ENCODE measurements at regions not wholly inside any gene's neighbourhood (a gene's known extent, or its start where the extent isn't known, plus 50 kb on each side); places are given as distances from the start of the nearest gene placed in this dataset.

GRCh38 chr17:36687736-36688135 lies 86.4 kb downstream of the MRM1 start:
- TF ChIP-seq, protein P1, sequence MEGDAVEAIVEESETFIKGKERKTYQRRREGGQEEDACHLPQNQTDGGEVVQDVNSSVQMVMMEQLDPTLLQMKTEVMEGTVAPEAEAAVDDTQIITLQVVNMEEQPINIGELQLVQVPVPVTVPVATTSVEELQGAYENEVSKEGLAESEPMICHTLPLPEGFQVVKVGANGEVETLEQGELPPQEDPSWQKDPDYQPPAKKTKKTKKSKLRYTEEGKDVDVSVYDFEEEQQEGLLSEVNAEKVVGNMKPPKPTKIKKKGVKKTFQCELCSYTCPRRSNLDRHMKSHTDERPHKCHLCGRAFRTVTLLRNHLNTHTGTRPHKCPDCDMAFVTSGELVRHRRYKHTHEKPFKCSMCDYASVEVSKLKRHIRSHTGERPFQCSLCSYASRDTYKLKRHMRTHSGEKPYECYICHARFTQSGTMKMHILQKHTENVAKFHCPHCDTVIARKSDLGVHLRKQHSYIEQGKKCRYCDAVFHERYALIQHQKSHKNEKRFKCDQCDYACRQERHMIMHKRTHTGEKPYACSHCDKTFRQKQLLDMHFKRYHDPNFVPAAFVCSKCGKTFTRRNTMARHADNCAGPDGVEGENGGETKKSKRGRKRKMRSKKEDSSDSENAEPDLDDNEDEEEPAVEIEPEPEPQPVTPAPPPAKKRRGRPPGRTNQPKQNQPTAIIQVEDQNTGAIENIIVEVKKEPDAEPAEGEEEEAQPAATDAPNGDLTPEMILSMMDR (IDR thresholded peaks at IDR 0.05; ENCODE audit: borderline replicate concordance, extremely low read depth, low read length, poor library complexity, severe bottlenecking) = no peak
- no peak for TF ChIP-seq EZH2 (IDR thresholded peaks at IDR 0.05; ENCODE audit: borderline replicate concordance, low read depth, low read length, severe bottlenecking)

All from DND-41 (cell line).